Brain microvascular endothelial cell (primary cell): ENCODE measurements at regions not wholly inside any gene's neighbourhood (a gene's known extent, or its start where the extent isn't known, plus 50 kb on each side); places are given as distances from the start of the nearest gene placed in this dataset.

Experiments used
- DNase-seq: peaks from one replicate; pipeline ENCODE4 v3.0.0-alpha.2; 2020
- H3K27ac ChIP-seq: fragments of 250-450 bp; sonication (Bioruptor Pico); 2 replicates; pipeline ENCODE4 v1.5.1; 2020; ENCODE audit warnings: mild to moderate bottlenecking, moderate library complexity
- H3K27me3 ChIP-seq: fragments of 250-450 bp; sonication (Bioruptor Pico); replicated peaks from 2 replicates; pipeline ENCODE4 v1.5.1; 2020; ENCODE audit warnings: mild to moderate bottlenecking
- H3K36me3 ChIP-seq: fragments of 250-450 bp; sonication (Bioruptor Pico); replicated peaks from 2 replicates; pipeline ENCODE4 v1.5.1; 2020; ENCODE audit warnings: mild to moderate bottlenecking
- H3K4me3 ChIP-seq: 2 replicates; pipeline ENCODE4 v1.5.1; 2011; ENCODE audit warnings: low read depth, mild to moderate bottlenecking, control low read depth, low read length, moderate library complexity
- CTCF ChIP-seq: IDR thresholded peaks from 2 replicates; pipeline ENCODE4 v1.5.1; 2011; ENCODE audit warnings: low read depth, mild to moderate bottlenecking, moderate library complexity, low read length, control low read depth, inconsistent platforms; ENCODE audit errors: missing control alignments
- in situ Hi-C: cut with HindIII; loops from 2 replicates; pipeline ENCODE4 v1.10.0; 2017; ENCODE audit warnings: low sequenced_read_pairs, low pct_ligation_motif_present

GRCh38 chr5:89213573-89213972 lies 330.6 kb upstream of the MEF2C start:
- in situ Hi-C loops = no loop called here
- H3K27me3 ChIP-seq = no peaks in the 10 kb centered on the region
- DNase-seq = peak; percentile 42

GRCh38 chr5:89211836-89212235 lies 328.9 kb upstream of the MEF2C start:
- no peak for TF ChIP-seq CTCF
- H3K4me3 ChIP-seq = no peak overlapping the region

More at GRCh38 chr5:89213573-89213972, 330.6 kb upstream of the MEF2C start:
- H3K4me3 ChIP-seq = no peak overlapping the region
- H3K36me3 ChIP-seq = no peaks in the 10 kb centered on the region
- no peak overlapping the region for H3K27ac ChIP-seq
- no peak for TF ChIP-seq CTCF

GRCh38 chr5:89208811-89209210 lies 325.8 kb upstream of the MEF2C start:
- DNase-seq = no peak
- no peak overlapping the region for H3K27ac ChIP-seq
- H3K4me3 ChIP-seq = no peak overlapping the region
- TF ChIP-seq CTCF = no peak
- H3K36me3 ChIP-seq = no peaks in the 10 kb centered on the region
- in situ Hi-C loops = no loop called here
- H3K27me3 ChIP-seq = no peaks in the 10 kb centered on the region

More at GRCh38 chr5:89211836-89212235, 328.9 kb upstream of the MEF2C start:
- peak; percentile 78 for DNase-seq
- in situ Hi-C loops = no loop called here
- Histone ChIP-seq H3K27me3 (no peaks in the 10 kb centered on the region), H3K27ac (no peak overlapping the region), H3K36me3 (no peaks in the 10 kb centered on the region)

GRCh38 chr5:89208392-89208791 lies 325.4 kb upstream of the MEF2C start:
- in situ Hi-C loops = no loop called here
- Histone ChIP-seq H3K27me3 (no peaks in the 10 kb centered on the region), H3K36me3 (no peaks in the 10 kb centered on the region), H3K27ac (no peak overlapping the region), H3K4me3 (no peak overlapping the region)
- no peak for TF ChIP-seq CTCF
- DNase-seq = no peak

- DNase-seq = no peak
- in situ Hi-C loops = no loop called here
- no peak for TF ChIP-seq CTCF
- H3K36me3 ChIP-seq = no peaks in the 10 kb centered on the region
- no peak overlapping the region for H3K27ac ChIP-seq
- H3K27me3 ChIP-seq = no peaks in the 10 kb centered on the region
- H3K4me3 ChIP-seq = no peak overlapping the region
Measured at GRCh38 chr5:89204756-89205155, 321.8 kb upstream of the MEF2C start.

GRCh38 chr5:89203611-89204010 lies 320.6 kb upstream of the MEF2C start:
- H3K27ac ChIP-seq = no peak overlapping the region
- H3K36me3 ChIP-seq = no peaks in the 10 kb centered on the region
- in situ Hi-C loops = no loop called here
- DNase-seq = no peak
- H3K4me3 ChIP-seq = no peak overlapping the region
- no peak for TF ChIP-seq CTCF
- H3K27me3 ChIP-seq = no peaks in the 10 kb centered on the region
